ENCODE measurements at regions not wholly inside any gene's neighbourhood (a gene's known extent, or its start where the extent isn't known, plus 50 kb on each side); places are given as distances from the start of the nearest gene placed in this dataset.

GRCh38 chr7:115447495-115447894 lies 525.6 kb downstream of the MDFIC start:
- Mint-ChIP-seq H3K4me1 (no peaks in the 10 kb centered on the region), H3K36me3 (ENCODE audit: low read depth) (no peaks in the 10 kb centered on the region), H3K27ac (no peak overlapping the region), H3K9me3 (no peaks in the 10 kb centered on the region), H3K4me3 (no peak overlapping the region), H3K27me3 (ENCODE audit: insufficient read depth, low read depth, poor library complexity) (peaks cover 1% of the 10 kb centered on the region)
- TF ChIP-seq CREB1 (CRISPR knock-in tag; IDR thresholded peaks at IDR 0.05; ENCODE audit: low read depth) (no peak), ZNF331 (CRISPR knock-in tag; IDR thresholded peaks at IDR 0.05; ENCODE audit: low read depth) (no peak), POLR2AphosphoS5 (IDR thresholded peaks at IDR 0.05; ENCODE audit: low read depth) (no peak), EZH2 (IDR thresholded peaks at IDR 0.05; ENCODE audit: low read depth, unreplicated experiment) (no peak), EZH2phosphoT487 (IDR thresholded peaks at IDR 0.05; ENCODE audit: unreplicated experiment) (no peak), JUNB (IDR thresholded peaks at IDR 0.05; ENCODE audit: unreplicated experiment) (no peak), STAT1 (IDR thresholded peaks at IDR 0.05; ENCODE audit: unreplicated experiment) (no peak)
- TF ChIP-seq, protein P1, sequence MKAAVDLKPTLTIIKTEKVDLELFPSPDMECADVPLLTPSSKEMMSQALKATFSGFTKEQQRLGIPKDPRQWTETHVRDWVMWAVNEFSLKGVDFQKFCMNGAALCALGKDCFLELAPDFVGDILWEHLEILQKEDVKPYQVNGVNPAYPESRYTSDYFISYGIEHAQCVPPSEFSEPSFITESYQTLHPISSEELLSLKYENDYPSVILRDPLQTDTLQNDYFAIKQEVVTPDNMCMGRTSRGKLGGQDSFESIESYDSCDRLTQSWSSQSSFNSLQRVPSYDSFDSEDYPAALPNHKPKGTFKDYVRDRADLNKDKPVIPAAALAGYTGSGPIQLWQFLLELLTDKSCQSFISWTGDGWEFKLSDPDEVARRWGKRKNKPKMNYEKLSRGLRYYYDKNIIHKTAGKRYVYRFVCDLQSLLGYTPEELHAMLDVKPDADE (IDR thresholded peaks at IDR 0.05): no peak
- ATAC-seq: no peak
- no peaks in the 10 kb centered on the region for H3K9me2 ChIP-seq (ENCODE audit: insufficient read depth)
- no peak for DNase-seq (ENCODE audit: low spot score)
- H4K20me1 ChIP-seq (replicated peaks; ENCODE audit: insufficient read depth): no peaks in the 10 kb centered on the region
- no peak overlapping the region for H3K4me3 ChIP-seq
- no peaks in the 10 kb centered on the region for H3K36me3 ChIP-seq (ENCODE audit: insufficient read depth)
- no peaks in the 10 kb centered on the region for H3K4me1 ChIP-seq (ENCODE audit: insufficient read depth)
- H3K79me2 ChIP-seq (replicated peaks; ENCODE audit: insufficient read depth): no peaks in the 10 kb centered on the region
- H3K27me3 ChIP-seq (ENCODE audit: insufficient read depth): no peaks in the 10 kb centered on the region
- no peaks in the 10 kb centered on the region for H3F3A ChIP-seq (replicated peaks; ENCODE audit: low read depth)
- no peak overlapping the region for H3K4me2 ChIP-seq
- no peak overlapping the region for H2AFZ ChIP-seq
- H3K27ac ChIP-seq (ENCODE audit: low read depth): no peak overlapping the region

DNA sequence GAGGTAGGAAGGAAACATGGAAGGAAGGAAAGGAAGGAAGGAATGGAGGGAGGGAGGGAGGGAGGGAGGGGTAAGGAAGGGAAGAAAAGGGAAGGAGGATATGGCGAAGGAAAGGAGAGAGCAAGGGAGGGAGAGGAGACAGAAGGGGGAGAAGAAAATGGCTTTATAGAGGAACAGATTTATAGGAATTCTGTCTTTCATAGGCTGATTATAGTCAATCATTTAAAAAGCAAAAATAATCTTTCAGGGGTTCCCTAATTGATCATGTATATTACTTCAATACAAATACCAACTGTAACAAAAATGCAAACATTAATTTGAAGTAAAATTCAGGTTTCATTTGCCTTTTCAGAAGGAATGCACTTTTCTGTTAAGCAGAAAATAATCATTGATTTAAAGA lies 519.1 kb downstream of the MDFIC start:
- Histone ChIP-seq H3K79me2 (replicated peaks; ENCODE audit: insufficient read depth) (no peaks in the 10 kb centered on the region), H3K36me3 (ENCODE audit: insufficient read depth) (no peaks in the 10 kb centered on the region), H3K27me3 (ENCODE audit: insufficient read depth) (no peaks in the 10 kb centered on the region), H2AFZ (no peak overlapping the region), H3K9me2 (ENCODE audit: insufficient read depth) (no peaks in the 10 kb centered on the region), H3K4me1 (ENCODE audit: insufficient read depth) (peaks cover 5% of the 10 kb centered on the region), H3K4me3 (no peak overlapping the region), H3F3A (replicated peaks; ENCODE audit: low read depth) (no peaks in the 10 kb centered on the region), H3K4me2 (no peak overlapping the region), H3K27ac (ENCODE audit: low read depth) (no peak overlapping the region), H4K20me1 (replicated peaks; ENCODE audit: insufficient read depth) (no peaks in the 10 kb centered on the region)
- no peaks in the 10 kb centered on the region for H3K9me3 Mint-ChIP-seq
- H3K36me3 Mint-ChIP-seq (ENCODE audit: low read depth): no peaks in the 10 kb centered on the region
- H3K27ac Mint-ChIP-seq: no peak overlapping the region
- H3K4me1 Mint-ChIP-seq: peaks cover 8% of the 10 kb centered on the region
- no peak for ATAC-seq
- DNase-seq (ENCODE audit: low spot score): no peak
- no peak overlapping the region for H3K4me3 Mint-ChIP-seq
- H3K27me3 Mint-ChIP-seq (ENCODE audit: insufficient read depth, low read depth, poor library complexity): no peaks in the 10 kb centered on the region
- TF ChIP-seq REST (IDR thresholded peaks at IDR 0.05; ENCODE audit: unreplicated experiment) (no peak), NANOG (IDR thresholded peaks at IDR 0.05; ENCODE audit: borderline replicate concordance) (no peak), POLR2AphosphoS5 (IDR thresholded peaks at IDR 0.05; ENCODE audit: low read depth) (no peak), EZH2 (IDR thresholded peaks at IDR 0.05; ENCODE audit: low read depth, unreplicated experiment) (no peak), ZNF331 (CRISPR knock-in tag; IDR thresholded peaks at IDR 0.05; ENCODE audit: low read depth) (no peak), EZH2phosphoT487 (IDR thresholded peaks at IDR 0.05; ENCODE audit: unreplicated experiment) (no peak), CREB1 (CRISPR knock-in tag; IDR thresholded peaks at IDR 0.05; ENCODE audit: low read depth) (no peak), JUNB (IDR thresholded peaks at IDR 0.05; ENCODE audit: unreplicated experiment) (no peak)
- TF ChIP-seq, protein P2, sequence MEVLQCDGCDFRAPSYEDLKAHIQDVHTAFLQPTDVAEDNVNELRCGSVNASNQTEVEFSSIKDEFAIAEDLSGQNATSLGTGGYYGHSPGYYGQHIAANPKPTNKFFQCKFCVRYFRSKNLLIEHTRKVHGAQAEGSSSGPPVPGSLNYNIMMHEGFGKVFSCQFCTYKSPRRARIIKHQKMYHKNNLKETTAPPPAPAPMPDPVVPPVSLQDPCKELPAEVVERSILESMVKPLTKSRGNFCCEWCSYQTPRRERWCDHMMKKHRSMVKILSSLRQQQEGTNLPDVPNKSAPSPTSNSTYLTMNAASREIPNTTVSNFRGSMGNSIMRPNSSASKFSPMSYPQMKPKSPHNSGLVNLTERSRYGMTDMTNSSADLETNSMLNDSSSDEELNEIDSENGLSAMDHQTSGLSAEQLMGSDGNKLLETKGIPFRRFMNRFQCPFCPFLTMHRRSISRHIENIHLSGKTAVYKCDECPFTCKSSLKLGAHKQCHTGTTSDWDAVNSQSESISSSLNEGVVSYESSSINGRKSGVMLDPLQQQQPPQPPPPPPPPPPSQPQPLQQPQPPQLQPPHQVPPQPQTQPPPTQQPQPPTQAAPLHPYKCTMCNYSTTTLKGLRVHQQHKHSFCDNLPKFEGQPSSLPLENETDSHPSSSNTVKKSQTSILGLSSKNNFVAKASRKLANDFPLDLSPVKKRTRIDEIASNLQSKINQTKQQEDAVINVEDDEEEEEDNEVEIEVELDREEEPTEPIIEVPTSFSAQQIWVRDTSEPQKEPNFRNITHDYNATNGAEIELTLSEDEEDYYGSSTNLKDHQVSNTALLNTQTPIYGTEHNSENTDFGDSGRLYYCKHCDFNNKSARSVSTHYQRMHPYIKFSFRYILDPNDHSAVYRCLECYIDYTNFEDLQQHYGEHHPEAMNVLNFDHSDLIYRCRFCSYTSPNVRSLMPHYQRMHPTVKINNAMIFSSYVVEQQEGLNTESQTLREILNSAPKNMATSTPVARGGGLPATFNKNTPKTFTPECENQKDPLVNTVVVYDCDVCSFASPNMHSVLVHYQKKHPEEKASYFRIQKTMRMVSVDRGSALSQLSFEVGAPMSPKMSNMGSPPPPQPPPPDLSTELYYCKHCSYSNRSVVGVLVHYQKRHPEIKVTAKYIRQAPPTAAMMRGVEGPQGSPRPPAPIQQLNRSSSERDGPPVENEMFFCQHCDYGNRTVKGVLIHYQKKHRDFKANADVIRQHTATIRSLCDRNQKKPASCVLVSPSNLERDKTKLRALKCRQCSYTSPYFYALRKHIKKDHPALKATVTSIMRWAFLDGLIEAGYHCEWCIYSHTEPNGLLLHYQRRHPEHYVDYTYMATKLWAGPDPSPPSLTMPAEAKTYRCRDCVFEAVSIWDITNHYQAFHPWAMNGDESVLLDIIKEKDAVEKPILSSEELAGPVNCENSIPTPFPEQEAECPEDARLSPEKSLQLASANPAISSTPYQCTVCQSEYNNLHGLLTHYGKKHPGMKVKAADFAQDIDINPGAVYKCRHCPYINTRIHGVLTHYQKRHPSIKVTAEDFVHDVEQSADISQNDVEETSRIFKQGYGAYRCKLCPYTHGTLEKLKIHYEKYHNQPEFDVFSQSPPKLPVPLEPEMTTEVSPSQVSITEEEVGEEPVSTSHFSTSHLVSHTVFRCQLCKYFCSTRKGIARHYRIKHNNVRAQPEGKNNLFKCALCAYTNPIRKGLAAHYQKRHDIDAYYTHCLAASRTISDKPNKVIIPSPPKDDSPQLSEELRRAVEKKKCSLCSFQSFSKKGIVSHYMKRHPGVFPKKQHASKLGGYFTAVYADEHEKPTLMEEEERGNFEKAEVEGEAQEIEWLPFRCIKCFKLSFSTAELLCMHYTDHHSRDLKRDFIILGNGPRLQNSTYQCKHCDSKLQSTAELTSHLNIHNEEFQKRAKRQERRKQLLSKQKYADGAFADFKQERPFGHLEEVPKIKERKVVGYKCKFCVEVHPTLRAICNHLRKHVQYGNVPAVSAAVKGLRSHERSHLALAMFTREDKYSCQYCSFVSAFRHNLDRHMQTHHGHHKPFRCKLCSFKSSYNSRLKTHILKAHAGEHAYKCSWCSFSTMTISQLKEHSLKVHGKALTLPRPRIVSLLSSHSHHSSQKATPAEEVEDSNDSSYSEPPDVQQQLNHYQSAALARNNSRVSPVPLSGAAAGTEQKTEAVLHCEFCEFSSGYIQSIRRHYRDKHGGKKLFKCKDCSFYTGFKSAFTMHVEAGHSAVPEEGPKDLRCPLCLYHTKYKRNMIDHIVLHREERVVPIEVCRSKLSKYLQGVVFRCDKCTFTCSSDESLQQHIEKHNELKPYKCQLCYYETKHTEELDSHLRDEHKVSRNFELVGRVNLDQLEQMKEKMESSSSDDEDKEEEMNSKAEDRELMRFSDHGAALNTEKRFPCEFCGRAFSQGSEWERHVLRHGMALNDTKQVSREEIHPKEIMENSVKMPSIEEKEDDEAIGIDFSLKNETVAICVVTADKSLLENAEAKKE (CRISPR knock-in tag; IDR thresholded peaks at IDR 0.05): no peak
